ENCODE measurements at regions not wholly inside any gene's neighbourhood (a gene's known extent, or its start where the extent isn't known, plus 50 kb on each side); places are given as distances from the start of the nearest gene placed in this dataset.
"Not testable (repeated sequence)": the region's sequence is repeated elsewhere in the genome, so short reads cannot be mapped to it uniquely, and the experiment has no call there.

GRCh38 chr2:58604096-58604495 lies 363.0 kb upstream of the FANCL start:
- WGBS, 3 donors, result 78 to 86% (median 84%) methylated on average over 1 of the region's 1 CpG

DNA sequence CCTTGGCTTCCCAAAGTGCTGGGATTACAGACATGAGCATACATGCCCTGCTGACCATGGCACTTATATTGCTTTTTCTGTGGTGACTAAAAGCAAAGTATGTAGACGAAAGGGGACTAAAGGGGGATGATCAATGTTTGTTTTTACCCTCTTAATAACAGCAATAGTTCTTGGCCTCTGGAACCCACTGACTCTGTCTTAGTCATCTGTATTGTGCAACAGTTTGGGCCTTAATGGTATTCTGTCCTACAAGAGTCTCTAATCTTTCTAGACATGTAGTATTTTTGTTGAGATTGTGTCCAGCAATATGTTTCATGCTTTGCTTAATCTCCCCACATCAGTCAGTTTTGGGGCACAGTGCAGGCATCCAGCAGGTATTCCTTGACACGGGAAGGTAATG lies 359.9 kb upstream of the FANCL start:
- 83 to 95% (median 89%) methylated on average over 2 of the region's 2 CpGs for WGBS, 3 donors
- H3K4me3 ChIP-seq (ENCODE audit: low read depth in 1 of 3, low read length in 3 of 3), result no peak overlapping the region
- no peaks in the 10 kb centered on the region for H3K36me3 ChIP-seq (ENCODE audit: control insufficient read depth in 3 of 3, insufficient read depth in 2 of 3, low read depth in 1 of 3, low read length in 3 of 3)
- H3K27ac ChIP-seq (ENCODE audit: low read depth in 1 of 3, low read length in 2 of 3), result no peak overlapping the region
- no peak for DNase-seq
- H3K9me3 ChIP-seq (ENCODE audit: control insufficient read depth in 2 of 2, insufficient read depth in 1 of 2, low read depth in 1 of 2, low read length in 1 of 2), result no peaks in the 10 kb centered on the region
- no peaks in the 10 kb centered on the region for H3K27me3 ChIP-seq (ENCODE audit: control insufficient read depth in 3 of 3, insufficient read depth in 3 of 3, low read length in 3 of 3)
- no peak for FAIRE-seq
- no peaks in the 10 kb centered on the region for H3K4me1 ChIP-seq (ENCODE audit: control insufficient read depth in 3 of 3, insufficient read depth in 2 of 3, low read depth in 1 of 3, low read length in 2 of 3)

More at GRCh38 chr2:58604096-58604495, 363.0 kb upstream of the FANCL start:
- Histone ChIP-seq H3K27ac (ENCODE audit: low read depth in 1 of 3, low read length in 2 of 3) (no peak overlapping the region), H3K27me3 (ENCODE audit: control insufficient read depth in 3 of 3, insufficient read depth in 3 of 3, low read length in 3 of 3) (no peaks in the 10 kb centered on the region), H3K9me3 (ENCODE audit: control insufficient read depth in 2 of 2, insufficient read depth in 1 of 2, low read depth in 1 of 2, low read length in 1 of 2) (no peaks in the 10 kb centered on the region), H3K4me1 (ENCODE audit: control insufficient read depth in 3 of 3, insufficient read depth in 2 of 3, low read depth in 1 of 3, low read length in 2 of 3) (no peaks in the 10 kb centered on the region), H3K4me3 (ENCODE audit: low read depth in 1 of 3, low read length in 3 of 3) (no peak overlapping the region), H3K36me3 (ENCODE audit: control insufficient read depth in 3 of 3, insufficient read depth in 2 of 3, low read depth in 1 of 3, low read length in 3 of 3) (no peaks in the 10 kb centered on the region)
- FAIRE-seq (no peak), DNase-seq (no peak)

GRCh38 chr2:58598171-58598570 lies 357.0 kb upstream of the FANCL start:
- no peak for FAIRE-seq
- 75 to 80% (median 79%) methylated on average over 3 of the region's 3 CpGs for WGBS, 3 donors

DNA sequence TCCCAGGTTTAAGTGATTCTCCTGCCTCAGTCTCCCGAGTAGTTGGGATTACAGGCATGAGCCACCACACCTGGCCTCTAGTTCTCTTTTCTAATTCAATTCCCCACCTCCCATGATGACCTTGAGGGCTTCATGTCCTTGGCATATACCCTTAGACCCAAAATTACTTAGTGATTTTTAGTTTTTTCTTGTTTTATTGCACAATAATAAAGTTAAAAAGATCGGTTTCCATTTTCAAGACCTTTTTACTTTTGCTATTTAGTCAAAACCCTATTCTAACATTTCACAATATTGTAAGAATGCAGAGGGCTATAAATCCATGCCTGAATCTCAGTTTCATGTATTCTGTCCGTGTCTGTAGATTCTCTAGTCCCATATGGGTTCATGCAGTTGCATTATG lies 354.6 kb upstream of the FANCL start:
- no peak for FAIRE-seq
- H3K27me3 ChIP-seq (ENCODE audit: control insufficient read depth in 3 of 3, insufficient read depth in 3 of 3, low read length in 3 of 3), result no peaks in the 10 kb centered on the region
- WGBS, 3 donors, result 50 to 63% (median 57%) methylated on average over 3 of the region's 3 CpGs

More at GRCh38 chr2:58598171-58598570, 357.0 kb upstream of the FANCL start:
- H3K27me3 ChIP-seq (ENCODE audit: control insufficient read depth in 3 of 3, insufficient read depth in 3 of 3, low read length in 3 of 3), result no peaks in the 10 kb centered on the region
- H3K4me3 ChIP-seq (ENCODE audit: low read depth in 1 of 3, low read length in 3 of 3), result no peak overlapping the region
- no peak overlapping the region for H3K27ac ChIP-seq (ENCODE audit: low read depth in 1 of 3, low read length in 2 of 3)
- DNase-seq, result no peak
- no peaks in the 10 kb centered on the region for H3K9me3 ChIP-seq (ENCODE audit: control insufficient read depth in 2 of 2, insufficient read depth in 1 of 2, low read depth in 1 of 2, low read length in 1 of 2)
- H3K4me1 ChIP-seq (ENCODE audit: control insufficient read depth in 3 of 3, insufficient read depth in 2 of 3, low read depth in 1 of 3, low read length in 2 of 3), result no peaks in the 10 kb centered on the region
- H3K36me3 ChIP-seq (ENCODE audit: control insufficient read depth in 3 of 3, insufficient read depth in 2 of 3, low read depth in 1 of 3, low read length in 3 of 3), result no peaks in the 10 kb centered on the region

GRCh38 chr2:58594762-58595161 lies 353.6 kb upstream of the FANCL start:
- no peaks in the 10 kb centered on the region for H3K4me1 ChIP-seq (ENCODE audit: control insufficient read depth in 3 of 3, insufficient read depth in 2 of 3, low read depth in 1 of 3, low read length in 2 of 3)
- H3K27me3 ChIP-seq (ENCODE audit: control insufficient read depth in 3 of 3, insufficient read depth in 3 of 3, low read length in 3 of 3), result no peaks in the 10 kb centered on the region
- no peak overlapping the region for H3K4me3 ChIP-seq (ENCODE audit: low read depth in 1 of 3, low read length in 3 of 3)
- no peaks in the 10 kb centered on the region for H3K36me3 ChIP-seq (ENCODE audit: control insufficient read depth in 3 of 3, insufficient read depth in 2 of 3, low read depth in 1 of 3, low read length in 3 of 3)
- DNase-seq (no peak), FAIRE-seq (no peak)
- no peak overlapping the region for H3K27ac ChIP-seq (ENCODE audit: low read depth in 1 of 3, low read length in 2 of 3)
- no peaks in the 10 kb centered on the region for H3K9me3 ChIP-seq (ENCODE audit: control insufficient read depth in 2 of 2, insufficient read depth in 1 of 2, low read depth in 1 of 2, low read length in 1 of 2)

More for the DNA sequence above, 354.6 kb upstream of the FANCL start:
- no peak for DNase-seq
- no peaks in the 10 kb centered on the region for H3K36me3 ChIP-seq (ENCODE audit: control insufficient read depth in 3 of 3, insufficient read depth in 2 of 3, low read depth in 1 of 3, low read length in 3 of 3)
- no peaks in the 10 kb centered on the region for H3K9me3 ChIP-seq (ENCODE audit: control insufficient read depth in 2 of 2, insufficient read depth in 1 of 2, low read depth in 1 of 2, low read length in 1 of 2)
- no peak overlapping the region for H3K27ac ChIP-seq (ENCODE audit: low read depth in 1 of 3, low read length in 2 of 3)
- no peaks in the 10 kb centered on the region for H3K4me1 ChIP-seq (ENCODE audit: control insufficient read depth in 3 of 3, insufficient read depth in 2 of 3, low read depth in 1 of 3, low read length in 2 of 3)
- H3K4me3 ChIP-seq (ENCODE audit: low read depth in 1 of 3, low read length in 3 of 3), result no peak overlapping the region

GRCh38 chr2:58594175-58594574 lies 353.1 kb upstream of the FANCL start:
- Histone ChIP-seq H3K27ac (ENCODE audit: low read depth in 1 of 3, low read length in 2 of 3) (no peak overlapping the region), H3K4me3 (ENCODE audit: low read depth in 1 of 3, low read length in 3 of 3) (no peak overlapping the region), H3K36me3 (ENCODE audit: control insufficient read depth in 3 of 3, insufficient read depth in 2 of 3, low read depth in 1 of 3, low read length in 3 of 3) (no peaks in the 10 kb centered on the region), H3K27me3 (ENCODE audit: control insufficient read depth in 3 of 3, insufficient read depth in 3 of 3, low read length in 3 of 3) (no peaks in the 10 kb centered on the region), H3K9me3 (ENCODE audit: control insufficient read depth in 2 of 2, insufficient read depth in 1 of 2, low read depth in 1 of 2, low read length in 1 of 2) (no peaks in the 10 kb centered on the region), H3K4me1 (ENCODE audit: control insufficient read depth in 3 of 3, insufficient read depth in 2 of 3, low read depth in 1 of 3, low read length in 2 of 3) (no peaks in the 10 kb centered on the region)
- DNase-seq, result no peak
- 33 to 46% (median 45%) methylated on average over 4 of the region's 4 CpGs for WGBS, 3 donors
- no peak for FAIRE-seq

DNA sequence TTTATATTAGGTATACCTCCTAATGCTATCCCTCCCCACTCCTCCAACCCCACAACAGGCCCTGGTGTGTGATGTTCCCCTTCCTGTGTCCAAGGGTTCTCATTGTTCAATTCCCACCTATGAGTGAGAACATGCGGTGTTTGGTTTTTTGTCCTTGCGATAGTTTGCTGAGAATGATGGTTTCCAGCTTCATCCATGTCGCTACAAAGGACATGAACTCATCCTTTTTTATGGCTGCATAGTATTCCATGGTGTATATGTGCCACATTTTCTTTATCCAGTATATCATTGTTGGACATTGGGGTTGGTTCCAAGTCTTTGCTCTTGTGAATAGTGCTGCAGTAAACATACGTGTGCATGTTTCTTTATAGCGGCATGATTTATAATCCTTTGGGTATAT lies 345.1 kb upstream of the FANCL start:
- 89 to 100% (median 97%) methylated on average over 2 to 4 of the region's 5 CpGs for WGBS, 3 donors
- not testable (repeated sequence) for H3K27me3 ChIP-seq (ENCODE audit: control insufficient read depth in 3 of 3, insufficient read depth in 3 of 3, low read length in 3 of 3); DNase-seq; H3K9me3 ChIP-seq (ENCODE audit: control insufficient read depth in 2 of 2, insufficient read depth in 1 of 2, low read depth in 1 of 2, low read length in 1 of 2); H3K27ac ChIP-seq (ENCODE audit: low read depth in 1 of 3, low read length in 2 of 3); H3K4me1 ChIP-seq (ENCODE audit: control insufficient read depth in 3 of 3, insufficient read depth in 2 of 3, low read depth in 1 of 3, low read length in 2 of 3); FAIRE-seq; H3K4me3 ChIP-seq (ENCODE audit: low read depth in 1 of 3, low read length in 3 of 3); H3K36me3 ChIP-seq (ENCODE audit: control insufficient read depth in 3 of 3, insufficient read depth in 2 of 3, low read depth in 1 of 3, low read length in 3 of 3)

DNA sequence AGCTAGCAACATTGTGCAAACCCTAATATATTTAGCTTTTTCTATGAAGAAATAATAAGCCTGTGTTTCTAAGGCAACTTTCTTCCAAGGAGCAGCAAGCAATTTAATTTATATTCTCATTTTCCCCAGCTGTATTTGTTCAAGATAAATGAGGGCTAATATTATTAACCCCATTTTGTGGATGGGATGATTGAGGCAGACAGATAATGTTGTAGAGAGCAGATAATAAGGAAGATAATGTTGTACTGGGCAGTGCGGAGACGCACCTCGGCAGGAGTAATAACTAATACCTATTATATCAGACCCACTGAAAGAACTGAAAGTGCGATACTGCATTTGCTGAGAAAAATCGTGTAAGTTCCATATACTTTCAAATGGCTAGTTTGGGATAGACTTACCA lies 344.1 kb upstream of the FANCL start:
- Histone ChIP-seq H3K4me1 (ENCODE audit: control insufficient read depth in 3 of 3, insufficient read depth in 2 of 3, low read depth in 1 of 3, low read length in 2 of 3) (no peaks in the 10 kb centered on the region), H3K4me3 (ENCODE audit: low read depth in 1 of 3, low read length in 3 of 3) (no peak overlapping the region), H3K27ac (ENCODE audit: low read depth in 1 of 3, low read length in 2 of 3) (no peak overlapping the region), H3K9me3 (ENCODE audit: control insufficient read depth in 2 of 2, insufficient read depth in 1 of 2, low read depth in 1 of 2, low read length in 1 of 2) (no peaks in the 10 kb centered on the region), H3K36me3 (ENCODE audit: control insufficient read depth in 3 of 3, insufficient read depth in 2 of 3, low read depth in 1 of 3, low read length in 3 of 3) (no peaks in the 10 kb centered on the region), H3K27me3 (ENCODE audit: control insufficient read depth in 3 of 3, insufficient read depth in 3 of 3, low read length in 3 of 3) (no peaks in the 10 kb centered on the region)
- 94 to 98% (median 94%) methylated on average over 5 of the region's 5 CpGs for WGBS, 3 donors
- DNase-seq, result no peak
- no peak for FAIRE-seq

GRCh38 chr2:58584606-58585118 lies 343.5 kb upstream of the FANCL start:
- DNase-seq, result no peak
- Histone ChIP-seq H3K4me3 (ENCODE audit: low read depth in 1 of 3, low read length in 3 of 3) (no peak overlapping the region), H3K4me1 (ENCODE audit: control insufficient read depth in 3 of 3, insufficient read depth in 2 of 3, low read depth in 1 of 3, low read length in 2 of 3) (no peaks in the 10 kb centered on the region), H3K36me3 (ENCODE audit: control insufficient read depth in 3 of 3, insufficient read depth in 2 of 3, low read depth in 1 of 3, low read length in 3 of 3) (no peaks in the 10 kb centered on the region), H3K27ac (ENCODE audit: low read depth in 1 of 3, low read length in 2 of 3) (no peak overlapping the region), H3K9me3 (ENCODE audit: control insufficient read depth in 2 of 2, insufficient read depth in 1 of 2, low read depth in 1 of 2, low read length in 1 of 2) (no peaks in the 10 kb centered on the region), H3K27me3 (ENCODE audit: control insufficient read depth in 3 of 3, insufficient read depth in 3 of 3, low read length in 3 of 3) (no peaks in the 10 kb centered on the region)
- 83 to 87% (median 86%) methylated on average over 4 of the region's 4 CpGs for WGBS, 3 donors
- FAIRE-seq, result no peak

Data from small intestine (tissue), 7 donors.